ENCODE measurements at regions not wholly inside any gene's neighbourhood (a gene's known extent, or its start where the extent isn't known, plus 50 kb on each side); places are given as distances from the start of the nearest gene placed in this dataset.

DNA sequence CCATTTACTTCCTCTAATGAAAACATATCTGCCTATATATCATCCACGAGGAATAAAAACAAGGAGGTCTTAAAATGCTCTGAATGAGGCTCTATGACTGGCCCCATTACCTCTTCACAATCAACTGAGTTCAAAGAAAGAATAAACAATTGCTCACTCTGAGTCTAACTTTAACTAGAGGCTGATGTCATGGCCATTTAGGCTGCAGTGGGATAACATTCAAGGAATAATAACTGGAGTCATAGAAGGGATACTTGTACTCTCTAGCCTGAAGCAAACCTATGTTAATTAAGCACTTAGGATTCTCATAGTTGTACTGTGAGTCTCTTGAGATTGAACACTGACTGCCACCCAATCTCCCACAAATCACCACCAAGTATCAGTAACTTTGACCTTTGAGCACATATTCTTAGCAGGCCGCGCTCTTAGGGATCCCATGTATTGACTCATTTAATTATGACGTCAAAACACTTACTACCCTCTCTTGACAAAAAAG, 70.2 kb downstream of the PERP start:
- H3K9ac ChIP-seq (ENCODE audit: low read length), result no peak overlapping the region
- no peaks in the 10 kb centered on the region for H3K36me3 ChIP-seq (ENCODE audit: insufficient read depth, low read length)
- no peaks in the 10 kb centered on the region for H3K27me3 ChIP-seq (ENCODE audit: insufficient read depth, low read depth, low read length)
- no peaks in the 10 kb centered on the region for H3K9me3 ChIP-seq (ENCODE audit: low read length)
- TF ChIP-seq, protein P1, sequence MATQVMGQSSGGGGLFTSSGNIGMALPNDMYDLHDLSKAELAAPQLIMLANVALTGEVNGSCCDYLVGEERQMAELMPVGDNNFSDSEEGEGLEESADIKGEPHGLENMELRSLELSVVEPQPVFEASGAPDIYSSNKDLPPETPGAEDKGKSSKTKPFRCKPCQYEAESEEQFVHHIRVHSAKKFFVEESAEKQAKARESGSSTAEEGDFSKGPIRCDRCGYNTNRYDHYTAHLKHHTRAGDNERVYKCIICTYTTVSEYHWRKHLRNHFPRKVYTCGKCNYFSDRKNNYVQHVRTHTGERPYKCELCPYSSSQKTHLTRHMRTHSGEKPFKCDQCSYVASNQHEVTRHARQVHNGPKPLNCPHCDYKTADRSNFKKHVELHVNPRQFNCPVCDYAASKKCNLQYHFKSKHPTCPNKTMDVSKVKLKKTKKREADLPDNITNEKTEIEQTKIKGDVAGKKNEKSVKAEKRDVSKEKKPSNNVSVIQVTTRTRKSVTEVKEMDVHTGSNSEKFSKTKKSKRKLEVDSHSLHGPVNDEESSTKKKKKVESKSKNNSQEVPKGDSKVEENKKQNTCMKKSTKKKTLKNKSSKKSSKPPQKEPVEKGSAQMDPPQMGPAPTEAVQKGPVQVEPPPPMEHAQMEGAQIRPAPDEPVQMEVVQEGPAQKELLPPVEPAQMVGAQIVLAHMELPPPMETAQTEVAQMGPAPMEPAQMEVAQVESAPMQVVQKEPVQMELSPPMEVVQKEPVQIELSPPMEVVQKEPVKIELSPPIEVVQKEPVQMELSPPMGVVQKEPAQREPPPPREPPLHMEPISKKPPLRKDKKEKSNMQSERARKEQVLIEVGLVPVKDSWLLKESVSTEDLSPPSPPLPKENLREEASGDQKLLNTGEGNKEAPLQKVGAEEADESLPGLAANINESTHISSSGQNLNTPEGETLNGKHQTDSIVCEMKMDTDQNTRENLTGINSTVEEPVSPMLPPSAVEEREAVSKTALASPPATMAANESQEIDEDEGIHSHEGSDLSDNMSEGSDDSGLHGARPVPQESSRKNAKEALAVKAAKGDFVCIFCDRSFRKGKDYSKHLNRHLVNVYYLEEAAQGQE (IDR thresholded peaks at IDR 0.05; ENCODE audit: borderline replicate concordance), result no peak
- no peak for TF ChIP-seq EP300 (conservative IDR thresholded peaks at IDR 0.05; ENCODE audit: poor library complexity, severe bottlenecking)
- H3K79me2 ChIP-seq (replicated peaks; ENCODE audit: insufficient read depth, low read length), result no peaks in the 10 kb centered on the region
- H3K9me2 ChIP-seq (ENCODE audit: insufficient read depth, low read length), result no peaks in the 10 kb centered on the region
- H4K20me1 ChIP-seq (ENCODE audit: insufficient read depth), result no peaks in the 10 kb centered on the region
- no peak overlapping the region for H3K4me3 ChIP-seq (ENCODE audit: low read length)
- no peak overlapping the region for H3K4me2 ChIP-seq (ENCODE audit: low read length)
- H3K27ac ChIP-seq (ENCODE audit: low read length), result no peak overlapping the region
- H2AFZ ChIP-seq (ENCODE audit: low read depth, low read length), result no peak overlapping the region
- H3F3A ChIP-seq (ENCODE audit: insufficient read depth, low read length, poor library complexity, severe bottlenecking), result no peaks in the 10 kb centered on the region

DNA sequence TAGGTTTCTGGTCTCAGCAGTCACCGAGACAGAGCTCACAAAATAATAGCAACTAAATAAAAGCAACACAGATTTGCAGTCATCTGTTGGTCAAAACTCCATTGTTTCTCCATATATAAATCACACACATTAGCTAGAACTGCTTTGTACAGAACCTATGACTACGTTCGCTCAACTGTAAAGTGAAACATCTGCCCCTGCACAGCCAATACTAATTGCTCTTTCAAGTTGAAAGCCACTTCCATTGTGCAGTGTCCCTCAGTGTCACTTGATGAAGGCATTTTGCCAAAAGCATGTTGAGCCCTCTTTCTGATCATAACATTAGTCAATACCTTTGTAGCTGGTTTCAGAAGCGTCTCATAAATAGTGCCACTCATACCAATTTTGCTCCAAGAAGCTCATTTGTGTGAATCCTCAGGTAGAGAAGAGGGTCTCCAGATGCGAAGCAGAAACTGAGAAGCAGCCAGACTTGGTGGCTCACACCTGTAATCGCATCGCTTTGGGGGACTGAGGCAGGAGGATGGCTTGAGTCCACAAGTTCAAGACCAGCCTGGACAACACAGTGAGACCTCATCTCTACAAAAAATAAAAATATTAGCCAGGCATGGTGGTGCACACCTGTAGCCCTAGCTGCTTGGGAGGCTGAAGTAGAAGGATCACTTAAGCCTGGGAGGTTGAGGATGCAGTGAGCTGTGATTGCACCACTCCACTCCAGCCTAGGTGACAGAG, 68.9 kb downstream of the PERP start:
- no peaks in the 10 kb centered on the region for H3K36me3 ChIP-seq (ENCODE audit: insufficient read depth, low read length)
- no peak overlapping the region for H3K9ac ChIP-seq (ENCODE audit: low read length)
- H4K20me1 ChIP-seq (ENCODE audit: insufficient read depth), result no peaks in the 10 kb centered on the region
- no peaks in the 10 kb centered on the region for H3K79me2 ChIP-seq (replicated peaks; ENCODE audit: insufficient read depth, low read length)
- no peaks in the 10 kb centered on the region for H3K27me3 ChIP-seq (ENCODE audit: insufficient read depth, low read depth, low read length)
- H3K4me3 ChIP-seq (ENCODE audit: low read length), result no peak overlapping the region
- H3K4me2 ChIP-seq (ENCODE audit: low read length), result no peak overlapping the region
- H3K27ac ChIP-seq (ENCODE audit: low read length), result no peak overlapping the region
- no peaks in the 10 kb centered on the region for H3K9me2 ChIP-seq (ENCODE audit: insufficient read depth, low read length)
- H3K9me3 ChIP-seq (ENCODE audit: low read length), result no peaks in the 10 kb centered on the region
- no peak overlapping the region for H2AFZ ChIP-seq (ENCODE audit: low read depth, low read length)
- no peaks in the 10 kb centered on the region for H3F3A ChIP-seq (ENCODE audit: insufficient read depth, low read length, poor library complexity, severe bottlenecking)
- TF ChIP-seq MXI1 (conservative IDR thresholded peaks at IDR 0.05; ENCODE audit: poor library complexity, severe bottlenecking) (no peak), TAF1 (IDR thresholded peaks at IDR 0.05; ENCODE audit: low read depth) (no peak), EZH2 (IDR thresholded peaks at IDR 0.05; ENCODE audit: borderline replicate concordance, insufficient read depth, low read length, poor library complexity, severe bottlenecking) (no peak), SMC3 (conservative IDR thresholded peaks at IDR 0.05; ENCODE audit: poor library complexity) (no peak), EP300 (conservative IDR thresholded peaks at IDR 0.05; ENCODE audit: poor library complexity, severe bottlenecking) (no peak), POLR2AphosphoS5 (IDR thresholded peaks at IDR 0.05) (no peak), RAD21 (conservative IDR thresholded peaks at IDR 0.05) (no peak)
- TF ChIP-seq, protein P1 (IDR thresholded peaks at IDR 0.05; ENCODE audit: borderline replicate concordance), result no peak
- TF ChIP-seq, protein P2, sequence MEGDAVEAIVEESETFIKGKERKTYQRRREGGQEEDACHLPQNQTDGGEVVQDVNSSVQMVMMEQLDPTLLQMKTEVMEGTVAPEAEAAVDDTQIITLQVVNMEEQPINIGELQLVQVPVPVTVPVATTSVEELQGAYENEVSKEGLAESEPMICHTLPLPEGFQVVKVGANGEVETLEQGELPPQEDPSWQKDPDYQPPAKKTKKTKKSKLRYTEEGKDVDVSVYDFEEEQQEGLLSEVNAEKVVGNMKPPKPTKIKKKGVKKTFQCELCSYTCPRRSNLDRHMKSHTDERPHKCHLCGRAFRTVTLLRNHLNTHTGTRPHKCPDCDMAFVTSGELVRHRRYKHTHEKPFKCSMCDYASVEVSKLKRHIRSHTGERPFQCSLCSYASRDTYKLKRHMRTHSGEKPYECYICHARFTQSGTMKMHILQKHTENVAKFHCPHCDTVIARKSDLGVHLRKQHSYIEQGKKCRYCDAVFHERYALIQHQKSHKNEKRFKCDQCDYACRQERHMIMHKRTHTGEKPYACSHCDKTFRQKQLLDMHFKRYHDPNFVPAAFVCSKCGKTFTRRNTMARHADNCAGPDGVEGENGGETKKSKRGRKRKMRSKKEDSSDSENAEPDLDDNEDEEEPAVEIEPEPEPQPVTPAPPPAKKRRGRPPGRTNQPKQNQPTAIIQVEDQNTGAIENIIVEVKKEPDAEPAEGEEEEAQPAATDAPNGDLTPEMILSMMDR (IDR thresholded peaks at IDR 0.05; ENCODE audit: poor library complexity, severe bottlenecking), result no peak

Data from neural cell (in vitro differentiated cells).